H1 (cell line): ENCODE measurements at regions not wholly inside any gene's neighbourhood (a gene's known extent, or its start where the extent isn't known, plus 50 kb on each side); places are given as distances from the start of the nearest gene placed in this dataset.

ENCODE experiments used
- CTCF ChIA-PET: fragments of 300-600 bp; sonication (Branson Sonifier 250); formaldehyde crosslinking; loops from one replicate; lab custom pipeline; 2021; ENCODE audit not compliant: partially characterized antibody; lab: Charles Lee
- POLR2A ChIA-PET: fragments of 300-600 bp; sonication (Branson Sonifier 250); formaldehyde crosslinking; loops from one replicate; lab custom pipeline; 2021; ENCODE audit warnings: inconsistent platforms; ENCODE audit not compliant: partially characterized antibody; lab: Charles Lee
- DNase-seq, 2 experiments: peaks; one replicate each; pipeline versions ENCODE4 v3.0.0 to v3.0.0-alpha.2; 2010 to 2022; ENCODE audit warnings: low spot score in 2 of 2, low read depth in 1 of 2, mixed read lengths in 1 of 2
- FAIRE-seq: peaks from 2 replicates; lab custom pipeline; 2011; peaks lifted over from hg19 to GRCh38; lab: Jason Lieb, UNC
- H2AFZ ChIP-seq: 2 replicates; pipeline ENCODE4 v1.8.1; 2012; ENCODE audit warnings: low read length, inconsistent platforms
- H2AK5ac ChIP-seq: 2 replicates; pipeline ENCODE4 v1.6.1; 2013; ENCODE audit warnings: low read depth, low read length
- H2BK120ac ChIP-seq: replicated peaks from 2 replicates; pipeline ENCODE3; 2013; ENCODE audit warnings: low read depth, low read length, inconsistent platforms
- H2BK12ac ChIP-seq: 2 replicates; pipeline ENCODE4 v1.6.1; 2013; ENCODE audit warnings: low read depth, low read length
- H2BK15ac ChIP-seq: 2 replicates; pipeline ENCODE4 v1.6.1; 2013; ENCODE audit warnings: low read length
- H2BK20ac ChIP-seq: 2 replicates; pipeline ENCODE4 v1.6.1; 2013; ENCODE audit warnings: low read length
- H2BK5ac ChIP-seq: 2 replicates; pipeline ENCODE4 v1.6.1; 2013; ENCODE audit warnings: low read depth, low read length
- H3K14ac ChIP-seq: 2 replicates; pipeline ENCODE4 v1.6.1; 2013; ENCODE audit warnings: inconsistent platforms; ENCODE audit not compliant: insufficient read length
- H3K18ac ChIP-seq: 2 replicates; pipeline ENCODE4 v1.6.1; 2013; ENCODE audit warnings: low read length; ENCODE audit errors: extremely low read depth
- H3K23ac ChIP-seq: 2 replicates; pipeline ENCODE4 v1.6.1; 2013; ENCODE audit warnings: inconsistent platforms; ENCODE audit not compliant: insufficient read length
- H3K23me2 ChIP-seq: 2 replicates; pipeline ENCODE4 v1.6.1; 2013; ENCODE audit warnings: low read depth, low read length
- H3K27ac ChIP-seq: 2 replicates; pipeline ENCODE4 v1.6.1; 2011; ENCODE audit warnings: low read depth, low read length, inconsistent platforms
- H3K27me3 ChIP-seq, 4 experiments: replicated peaks in 1 of 4; 1 replicate in 1 of 4; 2 replicates in 3 of 4; pipeline versions ENCODE4 v1.6.1 to v1.8.1; 2011 to 2013; ENCODE audit warnings: low read length in 3 of 4, mild to moderate bottlenecking in 3 of 4, inconsistent platforms in 2 of 4, mixed read lengths in 2 of 4, moderate library complexity in 1 of 4; ENCODE audit not compliant: control insufficient read depth in 3 of 4, insufficient read depth in 3 of 4; ENCODE audit errors: extremely low read depth in 1 of 4
- H3K36me3 ChIP-seq, 4 experiments: 2 replicates each; pipeline versions ENCODE4 v1.6.1 to v1.8.1; 2011 to 2013; ENCODE audit warnings: mild to moderate bottlenecking in 4 of 4, low read length in 3 of 4, moderate library complexity in 2 of 4, control low read depth in 1 of 4, inconsistent platforms in 1 of 4; ENCODE audit not compliant: insufficient read depth in 4 of 4, control insufficient read depth in 2 of 4
- H3K4ac ChIP-seq: replicated peaks from 2 replicates; pipeline ENCODE3; 2013; ENCODE audit warnings: low read length, low read depth, mixed read lengths, inconsistent platforms; ENCODE audit not compliant: insufficient read length
- H3K4me1 ChIP-seq, 4 experiments: replicated peaks in 1 of 4; 1 replicate in 1 of 4; 2 replicates in 3 of 4; pipeline versions ENCODE4 v1.6.1 to v1.8.1; 2011 to 2013; ENCODE audit warnings: low read length in 3 of 4, inconsistent platforms in 2 of 4, mixed read lengths in 1 of 4; ENCODE audit not compliant: insufficient read depth in 4 of 4, control insufficient read depth in 3 of 4
- H3K4me2 ChIP-seq, 2 experiments: 2 replicates each; pipeline versions ENCODE4 v1.6.1 to v1.8.1; 2011 to 2013; ENCODE audit warnings: low read depth in 2 of 2, low read length in 2 of 2, control low read depth in 1 of 2, inconsistent platforms in 1 of 2, mild to moderate bottlenecking in 1 of 2; ENCODE audit not compliant: insufficient read depth in 1 of 2
- H3K4me3 ChIP-seq, 4 experiments: fragments of 200-600, 300-600 bp in 1 of 4; sonication (generic), shearing (Covaris generic), sonication (Bioruptor Twin) in 1 of 4; 2 replicates each; pipeline versions ENCODE4 v1.5.1 to v1.8.1; 2011 to 2016; ENCODE audit warnings: low read length in 4 of 4, low read depth in 3 of 4, control low read depth in 2 of 4, inconsistent platforms in 2 of 4, mild to moderate bottlenecking in 2 of 4, mixed read lengths in 1 of 4, moderate library complexity in 1 of 4; ENCODE audit not compliant: insufficient read depth in 2 of 4; ENCODE audit errors: extremely low read depth in 1 of 4
- H3K56ac ChIP-seq: replicated peaks from 2 replicates; pipeline ENCODE3; 2013; ENCODE audit warnings: low read depth, mild to moderate bottlenecking, mixed read lengths, low read length, inconsistent platforms; ENCODE audit not compliant: insufficient read length
- H3K79me1 ChIP-seq: 2 replicates; pipeline ENCODE4 v1.6.1; 2013; ENCODE audit warnings: low read depth, low read length, control low read depth
- H3K79me2 ChIP-seq, 2 experiments: 2 replicates each; pipeline versions ENCODE4 v1.6.1 to v1.8.1; 2012 to 2013; ENCODE audit warnings: low read length in 2 of 2, mild to moderate bottlenecking in 2 of 2, inconsistent platforms in 1 of 2; ENCODE audit not compliant: insufficient read depth in 2 of 2, control insufficient read depth in 1 of 2
- H3K9ac ChIP-seq, 4 experiments: replicated peaks in 1 of 4; 1 replicate in 1 of 4; 2 replicates in 3 of 4; pipeline versions ENCODE4 v1.6.1 to v1.8.1; 2011 to 2013; ENCODE audit warnings: low read depth in 3 of 4, low read length in 3 of 4, control low read depth in 2 of 4, mild to moderate bottlenecking in 2 of 4, moderate library complexity in 2 of 4, inconsistent platforms in 1 of 4; ENCODE audit errors: extremely low read depth in 1 of 4
- H3K9me3 ChIP-seq, 2 experiments: 2 replicates each; pipeline versions ENCODE4 v1.6.1 to v1.8.1; 2012 to 2013; ENCODE audit warnings: mild to moderate bottlenecking in 2 of 2, moderate library complexity in 2 of 2, control low read depth in 1 of 2, inconsistent platforms in 1 of 2, low read depth in 1 of 2, low read length in 1 of 2, mixed read lengths in 1 of 2; ENCODE audit not compliant: insufficient read depth in 2 of 2
- H4K20me1 ChIP-seq, 2 experiments: replicated peaks in 1 of 2; 2 replicates each; pipeline versions ENCODE3 to v1.8.1; 2011 to 2013; ENCODE audit warnings: inconsistent platforms in 2 of 2, low read length in 2 of 2, mild to moderate bottlenecking in 1 of 2; ENCODE audit not compliant: insufficient read depth in 2 of 2, control insufficient read depth in 1 of 2
- H4K5ac ChIP-seq: 2 replicates; pipeline ENCODE4 v1.6.1; 2013; ENCODE audit warnings: low read length, low read depth, mixed read lengths, inconsistent platforms; ENCODE audit not compliant: insufficient read length
- H4K8ac ChIP-seq: 2 replicates; pipeline ENCODE4 v1.8.0; 2013; ENCODE audit warnings: mild to moderate bottlenecking, moderate library complexity, low read length, inconsistent platforms; ENCODE audit not compliant: insufficient read depth; ENCODE audit errors: extremely low read depth
- H4K91ac ChIP-seq: replicated peaks from 2 replicates; pipeline ENCODE3; 2013; ENCODE audit warnings: low read length, mixed read lengths, inconsistent platforms; ENCODE audit not compliant: insufficient read length
- ASH2L ChIP-seq: fragments of 200-600, 300-600 bp; sonication (generic); IDR thresholded peaks from one replicate; pipeline ENCODE4 v1.7.1; 2017; ENCODE audit warnings: low read length
- BACH1 ChIP-seq: IDR thresholded peaks from 2 replicates; pipeline ENCODE4 v1.6.1; 2012; ENCODE audit warnings: low read length, improper control_type of control experiment
- CHD1 ChIP-seq: IDR thresholded peaks from 2 replicates; pipeline ENCODE4 v1.6.1; 2012; ENCODE audit warnings: low read depth, low read length, improper control_type of control experiment
- EGR1 ChIP-seq: IDR thresholded peaks from 2 replicates; pipeline ENCODE4 v1.6.1; 2011; ENCODE audit warnings: low read depth, low read length, borderline replicate concordance
- EP300 ChIP-seq, 2 experiments: IDR thresholded peaks; 1 replicate in 1 of 2; 2 replicates in 1 of 2; pipeline ENCODE4 v1.6.1; 2011 to 2012; ENCODE audit warnings: low read depth in 2 of 2, low read length in 2 of 2, mild to moderate bottlenecking in 2 of 2, borderline replicate concordance in 1 of 2, inconsistent platforms in 1 of 2, moderate library complexity in 1 of 2
- HDAC2 ChIP-seq, 2 experiments: fragments of 300-600 bp in 1 of 2; sonication (generic) in 1 of 2; IDR thresholded peaks; 2 replicates each; pipeline ENCODE4 v1.6.1; 2011 to 2012; ENCODE audit warnings: low read depth in 2 of 2, low read length in 2 of 2, mild to moderate bottlenecking in 2 of 2, moderate library complexity in 2 of 2, borderline replicate concordance in 1 of 2, inconsistent platforms in 1 of 2
- KDM5A ChIP-seq: fragments of 200-600 bp; IDR thresholded peaks from 2 replicates; pipeline ENCODE4 v1.7.1; 2012; ENCODE audit warnings: mild to moderate bottlenecking, low read length, inconsistent platforms, mixed read lengths
- PHF8 ChIP-seq: fragments of 200-600 bp; sonication (generic); conservative IDR thresholded peaks from 2 replicates; pipeline ENCODE4 v1.7.1; 2012; ENCODE audit warnings: low read depth, mild to moderate bottlenecking, inconsistent platforms, low read length, moderate library complexity
- RNF2 ChIP-seq: fragments of 200-900, 300-1000 bp; sonication (generic); IDR thresholded peaks from 2 replicates; pipeline ENCODE4 v1.7.1; 2016; ENCODE audit warnings: borderline replicate concordance, low read depth, mild to moderate bottlenecking, antibody characterized with exemption, low read length; ENCODE audit not compliant: poor library complexity, severe bottlenecking; ENCODE audit errors: missing control alignments
- SP2 ChIP-seq: IDR thresholded peaks from 2 replicates; pipeline ENCODE4 v1.6.1; 2012; ENCODE audit warnings: mild to moderate bottlenecking, low read length, inconsistent platforms
- TCF12 ChIP-seq: IDR thresholded peaks from 2 replicates; pipeline ENCODE4 v1.6.1; 2011; ENCODE audit warnings: low read depth, mild to moderate bottlenecking, low read length
- WGBS, 2 experiments: shearing (Covaris generic) in 1 of 2; methylation state at CpG; one replicate each; pipeline versions ENCODE4 v1.1.6 to v1.1.7; 2013 to 2015; ENCODE audit warnings: low lambda C conversion rate in 2 of 2, mixed read lengths in 2 of 2, inconsistent platforms in 1 of 2, low coverage in 1 of 2, missing lambda C conversion rate in 1 of 2; ENCODE audit not compliant: insufficient replicate concordance in 2 of 2, insufficient coverage in 1 of 2, insufficient read length in 1 of 2; ENCODE audit errors: extremely low coverage in 1 of 2, missing lambda C conversion rate in 1 of 2; 5-methylcytosine and 5-hydroxymethylcytosine counted together

DNA sequence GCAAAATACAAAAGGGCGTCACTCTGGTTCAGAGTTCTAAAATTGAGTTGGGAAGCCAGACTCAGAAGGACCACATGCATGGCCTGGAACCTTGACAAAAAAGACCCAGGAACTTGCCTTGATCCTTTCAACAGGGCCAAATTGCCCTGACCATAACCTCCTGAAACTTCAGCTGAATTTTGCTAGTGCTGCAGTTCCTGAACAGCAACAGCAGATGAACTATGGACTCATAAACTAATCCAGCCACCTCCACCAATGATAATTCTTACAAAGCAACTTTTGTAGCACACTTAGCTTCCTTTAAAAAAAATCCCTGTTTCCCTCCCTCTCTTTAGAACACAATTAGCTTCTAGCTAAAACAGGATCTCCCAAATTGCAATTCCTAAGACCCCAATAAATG, 155.9 kb downstream of the MAT2B start:
- Histone ChIP-seq H3K4ac (no peak overlapping the region), H2BK15ac (no peak overlapping the region), H3K36me3 (no peaks in the 10 kb centered on the region), H3K4me3 (no peak overlapping the region), H3K4me1 (no peaks in the 10 kb centered on the region), H3K14ac (no peak overlapping the region), H2BK20ac (no peak overlapping the region), H3K79me2 (no peaks in the 10 kb centered on the region), H3K23ac (no peak overlapping the region), H3K9me3 (no peaks in the 10 kb centered on the region), H3K27me3 (no peaks in the 10 kb centered on the region), H3K4me2 (no peak overlapping the region), H4K20me1 (no peaks in the 10 kb centered on the region), H2AFZ (0 out of 2 replicates have a peak overlapping the region, but pooled peaks have one; percentile 22), H3K9ac (no peak overlapping the region), H4K91ac (no peak overlapping the region), H2BK12ac (no peak overlapping the region), H2AK5ac (no peak overlapping the region), H3K23me2 (no peaks in the 10 kb centered on the region), H2BK120ac (no peak overlapping the region), H3K27ac (no peak overlapping the region), H4K8ac (no peak overlapping the region), H2BK5ac (no peak overlapping the region), H3K56ac (no peak overlapping the region), H4K5ac (no peak overlapping the region), H3K18ac (no peak overlapping the region), H3K79me1 (no peaks in the 10 kb centered on the region)
- no peak for TF ChIP-seq CHD1
- no peak for TF ChIP-seq KDM5A
- no peak for TF ChIP-seq ASH2L
- TF ChIP-seq TCF12, result no peak
- no peak for TF ChIP-seq BACH1
- no peak for TF ChIP-seq SP2
- TF ChIP-seq RNF2, result no peak
- TF ChIP-seq EP300 (IDR thresholded peaks at IDR 0.05; ENCODE audit: borderline replicate concordance in 1 of 2, low read depth in 2 of 2, low read length in 2 of 2), result no peak
- TF ChIP-seq HDAC2 (IDR thresholded peaks at IDR 0.05; ENCODE audit: borderline replicate concordance in 1 of 2, low read depth in 2 of 2, low read length in 2 of 2), result no peak
- TF ChIP-seq EGR1, result no peak
- no peak for TF ChIP-seq PHF8
- FAIRE-seq, result peak; percentile 24
- ChIA-PET POLR2A (no interaction called here), CTCF (no interaction called here)
- WGBS, 2 experiments, result 80% methylated on average over 1 of the region's 1 CpG; no CpG with 5 or more reads in 1 of the 2 experiments
- no peak for DNase-seq
